Activated T-helper 17 cell treated with anti-CD3 and anti-CD28 coated beads, Interleukin-2, amount 50 U/mL, for 72 hours (primary cell): ENCODE measurements at regions not wholly inside any gene's neighbourhood (a gene's known extent, or its start where the extent isn't known, plus 50 kb on each side); places are given as distances from the start of the nearest gene placed in this dataset.

Experiments
- ATAC-seq: fragments of 150-1000 bp; cut with Tn5 transposase; replicated peaks from 2 replicates; pipeline ENCODE4 v1.10.0; 2021; ENCODE audit warnings: mild to moderate bottlenecking, moderate library complexity
- H3K27ac Mint-ChIP-seq: one replicate; pipeline ENCODE4 v1.8.0; 2022; ENCODE audit warnings: mixed read lengths
- H3K27me3 Mint-ChIP-seq: one replicate; pipeline ENCODE4 v1.8.0; 2022; ENCODE audit warnings: mixed read lengths
- H3K36me3 Mint-ChIP-seq: one replicate; pipeline ENCODE4 v1.8.0; 2022; ENCODE audit warnings: low read depth, mild to moderate bottlenecking, mixed read lengths
- H3K4me1 Mint-ChIP-seq: one replicate; pipeline ENCODE4 v1.8.0; 2022; ENCODE audit warnings: mixed read lengths
- H3K4me3 Mint-ChIP-seq: one replicate; pipeline ENCODE4 v1.8.0; 2022; ENCODE audit warnings: mild to moderate bottlenecking, mixed read lengths
- H3K9me3 Mint-ChIP-seq: one replicate; pipeline ENCODE4 v1.8.0; 2022; ENCODE audit warnings: mixed read lengths

DNA sequence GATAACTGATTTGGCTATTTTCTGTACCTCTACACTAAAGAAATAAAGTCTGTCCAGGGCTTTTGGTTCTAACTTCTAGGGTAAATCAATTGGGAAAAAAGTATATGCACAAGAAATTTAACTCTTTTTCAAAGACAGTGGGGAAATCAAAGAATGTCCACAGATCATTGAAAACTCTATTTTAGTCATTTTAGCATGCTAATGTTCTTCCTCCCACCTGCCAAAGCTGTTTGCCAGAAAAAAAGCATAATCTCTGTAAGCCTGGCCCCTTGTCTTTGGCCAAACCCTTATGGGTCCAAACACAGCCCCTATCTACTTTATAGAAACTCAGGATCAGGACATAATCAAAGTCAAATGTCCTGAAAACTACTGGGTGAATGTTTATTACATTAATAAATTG lies 302.2 kb upstream of the ESRRG start:
- H3K4me3 Mint-ChIP-seq = no peak overlapping the region
- no peaks in the 10 kb centered on the region for H3K36me3 Mint-ChIP-seq
- no peaks in the 10 kb centered on the region for H3K4me1 Mint-ChIP-seq
- no peak for ATAC-seq
- no peaks in the 10 kb centered on the region for H3K27me3 Mint-ChIP-seq
- H3K27ac Mint-ChIP-seq = no peak overlapping the region
- H3K9me3 Mint-ChIP-seq = peaks cover 8% of the 10 kb centered on the region

DNA sequence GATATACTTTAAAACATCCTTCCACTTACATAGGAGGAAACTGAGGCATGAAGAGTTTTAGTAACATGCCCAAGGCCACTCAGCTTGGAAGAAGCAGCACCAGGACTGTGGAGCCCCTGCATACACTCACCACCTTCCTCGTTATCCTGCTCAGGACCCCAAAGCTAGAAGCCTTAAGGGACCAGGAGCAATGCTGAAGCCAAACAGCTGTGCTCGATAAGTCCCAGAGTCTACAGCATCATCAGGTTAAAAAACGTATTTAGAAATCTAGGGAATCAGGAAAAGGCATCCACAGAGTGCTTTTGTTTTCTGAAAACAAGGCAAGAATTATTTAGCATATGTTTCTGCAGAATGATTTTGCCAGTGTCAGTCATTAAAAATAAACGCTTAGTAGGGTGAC lies 301.7 kb upstream of the ESRRG start:
- peaks cover 12% of the 10 kb centered on the region for H3K9me3 Mint-ChIP-seq
- no peak overlapping the region for H3K4me3 Mint-ChIP-seq
- H3K27ac Mint-ChIP-seq = no peak overlapping the region
- H3K4me1 Mint-ChIP-seq = no peaks in the 10 kb centered on the region
- H3K36me3 Mint-ChIP-seq = no peaks in the 10 kb centered on the region
- no peaks in the 10 kb centered on the region for H3K27me3 Mint-ChIP-seq
- no peak for ATAC-seq

GRCh38 chr1:217021956-217022355 lies 298.7 kb upstream of the ESRRG start:
- H3K4me1 Mint-ChIP-seq = no peaks in the 10 kb centered on the region
- no peak for ATAC-seq
- H3K27me3 Mint-ChIP-seq = no peaks in the 10 kb centered on the region
- no peak overlapping the region for H3K27ac Mint-ChIP-seq
- no peak overlapping the region for H3K4me3 Mint-ChIP-seq
- peaks cover 11% of the 10 kb centered on the region for H3K9me3 Mint-ChIP-seq
- no peaks in the 10 kb centered on the region for H3K36me3 Mint-ChIP-seq

- Mint-ChIP-seq H3K4me3 (no peak overlapping the region), H3K9me3 (peaks cover 11% of the 10 kb centered on the region), H3K27me3 (no peaks in the 10 kb centered on the region), H3K36me3 (no peaks in the 10 kb centered on the region), H3K4me1 (no peaks in the 10 kb centered on the region), H3K27ac (no peak overlapping the region)
- ATAC-seq = no peak
Measured at GRCh38 chr1:217021400-217021799, 298.2 kb upstream of the ESRRG start.

- no peaks in the 10 kb centered on the region for H3K4me1 Mint-ChIP-seq
- no peaks in the 10 kb centered on the region for H3K27me3 Mint-ChIP-seq
- H3K36me3 Mint-ChIP-seq = no peaks in the 10 kb centered on the region
- no peak overlapping the region for H3K27ac Mint-ChIP-seq
- no peak for ATAC-seq
- H3K4me3 Mint-ChIP-seq = no peak overlapping the region
- H3K9me3 Mint-ChIP-seq = peaks cover 11% of the 10 kb centered on the region
Measured at GRCh38 chr1:217019475-217019874, 296.2 kb upstream of the ESRRG start.

DNA sequence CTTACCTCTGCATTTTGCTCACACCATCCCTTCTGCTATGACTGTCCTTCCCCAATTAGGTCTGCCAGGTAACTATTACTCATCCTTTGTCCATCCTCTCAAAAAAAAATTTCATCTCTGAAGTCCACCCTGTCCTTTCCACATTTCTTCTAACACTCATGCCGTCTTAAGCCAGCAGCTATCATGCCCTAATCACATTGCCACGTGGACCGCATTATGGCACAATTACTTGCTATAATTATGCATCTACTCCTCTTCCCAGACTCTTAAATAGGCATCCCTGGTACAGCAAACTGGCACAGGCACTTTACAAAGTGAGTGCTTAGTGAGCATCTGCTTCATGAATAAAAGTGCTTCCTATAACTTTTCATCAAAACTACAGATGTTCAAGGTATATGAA lies 295.4 kb upstream of the ESRRG start:
- Mint-ChIP-seq H3K27me3 (no peaks in the 10 kb centered on the region), H3K4me3 (no peak overlapping the region), H3K4me1 (no peaks in the 10 kb centered on the region), H3K36me3 (no peaks in the 10 kb centered on the region), H3K9me3 (peaks cover 11% of the 10 kb centered on the region), H3K27ac (no peak overlapping the region)
- ATAC-seq = no peak

GRCh38 chr1:217017165-217017564 lies 293.9 kb upstream of the ESRRG start:
- Mint-ChIP-seq H3K4me1 (no peaks in the 10 kb centered on the region), H3K9me3 (peaks cover 8% of the 10 kb centered on the region), H3K27ac (no peak overlapping the region), H3K4me3 (no peak overlapping the region), H3K36me3 (no peaks in the 10 kb centered on the region), H3K27me3 (no peaks in the 10 kb centered on the region)
- no peak for ATAC-seq

DNA sequence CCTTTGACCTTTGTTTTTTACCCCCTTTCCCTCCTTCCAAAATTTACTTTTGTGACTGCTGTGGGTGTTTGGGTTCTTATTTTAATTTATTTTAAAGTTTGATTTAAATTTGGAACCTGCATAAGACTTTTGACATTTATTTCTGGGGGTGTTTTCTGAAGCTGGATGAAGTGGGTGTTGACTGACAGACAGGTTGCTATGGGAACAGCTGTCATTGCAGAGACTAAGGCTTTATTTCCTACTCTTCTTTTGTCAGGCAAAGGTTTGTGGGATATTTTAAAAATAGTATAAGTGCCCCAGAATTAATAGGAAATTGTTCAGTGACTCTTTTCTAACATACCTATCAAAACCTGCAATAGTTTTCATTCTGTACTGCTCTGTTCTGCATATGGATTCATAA lies 290.8 kb upstream of the ESRRG start:
- Mint-ChIP-seq H3K4me1 (no peaks in the 10 kb centered on the region), H3K9me3 (peaks cover 3% of the 10 kb centered on the region), H3K27ac (no peak overlapping the region), H3K27me3 (no peaks in the 10 kb centered on the region), H3K4me3 (no peak overlapping the region), H3K36me3 (no peaks in the 10 kb centered on the region)
- no peak for ATAC-seq

- no peak for ATAC-seq
- Mint-ChIP-seq H3K27me3 (no peaks in the 10 kb centered on the region), H3K36me3 (no peaks in the 10 kb centered on the region), H3K27ac (no peak overlapping the region), H3K4me1 (no peaks in the 10 kb centered on the region), H3K9me3 (no peaks in the 10 kb centered on the region), H3K4me3 (no peak overlapping the region)
Measured at GRCh38 chr1:217012659-217013058, 289.4 kb upstream of the ESRRG start.

DNA sequence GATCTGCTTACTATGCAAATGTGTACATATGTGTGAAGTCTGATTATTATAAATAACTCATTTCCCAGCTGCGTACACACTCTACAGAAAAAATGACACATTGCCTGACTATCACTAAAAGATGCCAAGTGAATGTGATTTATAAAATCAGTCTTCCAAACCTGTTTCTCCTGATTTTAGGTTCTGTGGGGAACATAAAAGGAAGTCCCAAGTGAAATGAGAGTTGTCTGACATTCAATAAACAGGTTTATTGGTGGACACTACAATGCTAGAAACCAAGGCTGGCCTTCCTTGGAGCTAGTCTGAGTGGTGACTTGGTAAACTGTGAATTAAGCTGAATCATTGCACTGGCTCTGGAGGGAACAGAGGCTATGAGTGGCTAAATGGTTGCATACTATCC lies 287.9 kb upstream of the ESRRG start:
- Mint-ChIP-seq H3K4me3 (no peak overlapping the region), H3K9me3 (no peaks in the 10 kb centered on the region), H3K4me1 (no peaks in the 10 kb centered on the region), H3K36me3 (no peaks in the 10 kb centered on the region), H3K27me3 (no peaks in the 10 kb centered on the region), H3K27ac (no peak overlapping the region)
- no peak for ATAC-seq

- no peaks in the 10 kb centered on the region for H3K27me3 Mint-ChIP-seq
- no peaks in the 10 kb centered on the region for H3K4me1 Mint-ChIP-seq
- H3K9me3 Mint-ChIP-seq = no peaks in the 10 kb centered on the region
- no peak overlapping the region for H3K4me3 Mint-ChIP-seq
- no peak overlapping the region for H3K27ac Mint-ChIP-seq
- H3K36me3 Mint-ChIP-seq = no peaks in the 10 kb centered on the region
- no peak for ATAC-seq
Measured at GRCh38 chr1:217010253-217010652, 287.0 kb upstream of the ESRRG start.

- Mint-ChIP-seq H3K9me3 (no peaks in the 10 kb centered on the region), H3K4me1 (no peaks in the 10 kb centered on the region), H3K27me3 (no peaks in the 10 kb centered on the region), H3K4me3 (no peak overlapping the region), H3K27ac (no peak overlapping the region), H3K36me3 (no peaks in the 10 kb centered on the region)
- no peak for ATAC-seq
Measured at GRCh38 chr1:217009376-217009775, 286.1 kb upstream of the ESRRG start.

DNA sequence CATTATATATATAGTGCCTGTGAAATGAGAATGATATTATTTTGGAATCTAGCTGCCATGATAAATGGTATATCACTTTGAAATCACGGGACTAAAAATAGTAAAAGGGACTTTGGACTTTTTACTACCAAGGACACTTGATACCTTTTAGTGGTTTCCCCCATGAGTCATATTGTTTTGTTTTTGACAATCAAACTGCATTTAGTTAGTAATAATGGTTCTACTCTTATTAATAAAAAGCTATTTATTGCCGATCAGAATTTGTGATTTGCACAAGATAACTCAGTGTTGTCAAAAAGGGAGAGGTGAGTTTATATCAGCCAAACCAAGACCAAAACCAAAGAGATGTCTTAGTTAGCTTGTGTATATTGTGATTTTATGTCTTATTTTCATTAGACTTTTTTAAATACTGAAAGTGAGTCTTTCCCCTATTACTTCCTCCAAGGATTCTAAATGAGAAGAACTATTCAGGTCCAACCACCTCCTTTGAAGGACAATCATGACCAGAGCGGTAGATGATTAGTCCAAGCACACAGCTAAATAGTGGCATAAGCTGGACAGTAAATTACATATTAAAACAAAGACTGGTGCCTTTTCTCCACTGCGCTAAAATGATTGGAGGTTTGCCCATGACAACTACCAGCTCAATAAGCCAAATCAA lies 281.7 kb upstream of the ESRRG start:
- ATAC-seq = no peak
- H3K27me3 Mint-ChIP-seq = no peaks in the 10 kb centered on the region
- no peaks in the 10 kb centered on the region for H3K4me1 Mint-ChIP-seq
- no peak overlapping the region for H3K4me3 Mint-ChIP-seq
- no peak overlapping the region for H3K27ac Mint-ChIP-seq
- no peaks in the 10 kb centered on the region for H3K36me3 Mint-ChIP-seq
- peaks cover 4% of the 10 kb centered on the region for H3K9me3 Mint-ChIP-seq

DNA sequence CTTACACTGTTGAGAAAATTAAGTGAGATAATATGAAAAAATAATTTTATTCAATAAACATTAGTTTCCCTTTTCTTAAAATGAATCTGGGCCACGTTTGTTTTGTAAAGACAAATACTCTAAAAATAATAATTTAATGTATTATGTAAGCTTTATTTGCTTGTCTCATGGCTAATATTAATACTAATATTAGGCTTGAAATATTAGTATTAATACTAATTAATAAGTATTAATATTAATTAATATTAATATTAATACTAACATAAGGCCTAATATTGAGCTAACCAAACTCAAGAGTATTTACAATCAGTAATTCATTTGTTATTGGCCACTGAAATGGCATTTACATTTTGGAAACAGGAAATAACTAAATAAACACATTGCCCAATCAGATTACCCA lies 280.1 kb upstream of the ESRRG start:
- H3K9me3 Mint-ChIP-seq = peaks cover 4% of the 10 kb centered on the region
- H3K27me3 Mint-ChIP-seq = no peaks in the 10 kb centered on the region

GRCh38 chr1:216997831-216998230 lies 274.6 kb upstream of the ESRRG start:
- no peaks in the 10 kb centered on the region for H3K4me1 Mint-ChIP-seq
- ATAC-seq = no peak
- no peaks in the 10 kb centered on the region for H3K27me3 Mint-ChIP-seq
- H3K27ac Mint-ChIP-seq = no peak overlapping the region
- peaks cover 11% of the 10 kb centered on the region for H3K9me3 Mint-ChIP-seq
- H3K36me3 Mint-ChIP-seq = no peaks in the 10 kb centered on the region
- H3K4me3 Mint-ChIP-seq = no peak overlapping the region

More for the DNA sequence above, 280.1 kb upstream of the ESRRG start:
- Mint-ChIP-seq H3K4me1 (no peaks in the 10 kb centered on the region), H3K27ac (no peak overlapping the region), H3K36me3 (no peaks in the 10 kb centered on the region), H3K4me3 (no peak overlapping the region)
- ATAC-seq = no peak

GRCh38 chr1:216997069-216997468 lies 273.8 kb upstream of the ESRRG start:
- no peaks in the 10 kb centered on the region for H3K36me3 Mint-ChIP-seq
- no peak overlapping the region for H3K27ac Mint-ChIP-seq
- H3K4me3 Mint-ChIP-seq = no peak overlapping the region
- peaks cover 14% of the 10 kb centered on the region for H3K9me3 Mint-ChIP-seq
- H3K4me1 Mint-ChIP-seq = no peaks in the 10 kb centered on the region
- no peak for ATAC-seq
- no peaks in the 10 kb centered on the region for H3K27me3 Mint-ChIP-seq
